ENCODE measurements at regions not wholly inside any gene's neighbourhood (a gene's known extent, or its start where the extent isn't known, plus 50 kb on each side); places are given as distances from the start of the nearest gene placed in this dataset.

- H3K9me3 ChIP-seq = no peaks in the 10 kb centered on the region
- no peaks in the 10 kb centered on the region for H3K36me3 ChIP-seq
- no peaks in the 10 kb centered on the region for H3K27me3 ChIP-seq
- no peak overlapping the region for H3K27ac ChIP-seq
- no peak for TF ChIP-seq CTCF (IDR thresholded peaks at IDR 0.05)
- intact Hi-C loops (cut with DNase I; ENCODE audit: low total_unique reads) = no loop called here
- H3K4me1 ChIP-seq = no peaks in the 10 kb centered on the region
- H3K4me3 ChIP-seq = no peak overlapping the region
- no peak for DNase-seq
Observed at GRCh38 chr4:148686449-148686848, 244.2 kb upstream of the NR3C2 start.

GRCh38 chr4:148684638-148685037 lies 242.4 kb upstream of the NR3C2 start:
- H3K4me1 ChIP-seq = no peaks in the 10 kb centered on the region
- H3K9me3 ChIP-seq = no peaks in the 10 kb centered on the region
- no peaks in the 10 kb centered on the region for H3K27me3 ChIP-seq
- H3K36me3 ChIP-seq = no peaks in the 10 kb centered on the region
- DNase-seq = no peak
- no peak overlapping the region for H3K27ac ChIP-seq
- intact Hi-C loops (cut with DNase I; ENCODE audit: low total_unique reads) = no loop called here
- no peak for TF ChIP-seq CTCF (IDR thresholded peaks at IDR 0.05)
- no peak overlapping the region for H3K4me3 ChIP-seq

GRCh38 chr4:148680884-148681283 lies 238.7 kb upstream of the NR3C2 start:
- Histone ChIP-seq H3K27me3 (no peaks in the 10 kb centered on the region), H3K4me3 (no peak overlapping the region), H3K4me1 (no peaks in the 10 kb centered on the region), H3K27ac (no peak overlapping the region), H3K36me3 (no peaks in the 10 kb centered on the region), H3K9me3 (no peaks in the 10 kb centered on the region)
- TF ChIP-seq CTCF (IDR thresholded peaks at IDR 0.05) = no peak
- DNase-seq = no peak
- intact Hi-C loops (cut with DNase I; ENCODE audit: low total_unique reads) = no loop called here

- no peak for DNase-seq
- Histone ChIP-seq H3K27ac (no peak overlapping the region), H3K4me1 (no peaks in the 10 kb centered on the region), H3K9me3 (no peaks in the 10 kb centered on the region), H3K4me3 (no peak overlapping the region), H3K27me3 (no peaks in the 10 kb centered on the region), H3K36me3 (no peaks in the 10 kb centered on the region)
- intact Hi-C loops (cut with DNase I; ENCODE audit: low total_unique reads) = no loop called here
- no peak for TF ChIP-seq CTCF (IDR thresholded peaks at IDR 0.05)
Observed at GRCh38 chr4:148676344-148676743, 234.1 kb upstream of the NR3C2 start.

GRCh38 chr4:148674876-148675275 lies 232.7 kb upstream of the NR3C2 start:
- Histone ChIP-seq H3K36me3 (no peaks in the 10 kb centered on the region), H3K4me3 (no peak overlapping the region), H3K27me3 (no peaks in the 10 kb centered on the region), H3K4me1 (no peaks in the 10 kb centered on the region), H3K9me3 (no peaks in the 10 kb centered on the region), H3K27ac (no peak overlapping the region)
- DNase-seq = no peak
- no peak for TF ChIP-seq CTCF (IDR thresholded peaks at IDR 0.05)
- intact Hi-C loops (cut with DNase I; ENCODE audit: low total_unique reads) = no loop called here

GRCh38 chr4:148664636-148665035 lies 222.4 kb upstream of the NR3C2 start:
- DNase-seq = no peak
- no peaks in the 10 kb centered on the region for H3K27me3 ChIP-seq
- H3K9me3 ChIP-seq = no peaks in the 10 kb centered on the region
- H3K4me3 ChIP-seq = no peak overlapping the region
- H3K36me3 ChIP-seq = no peaks in the 10 kb centered on the region
- no peaks in the 10 kb centered on the region for H3K4me1 ChIP-seq
- no peak for TF ChIP-seq CTCF (IDR thresholded peaks at IDR 0.05)
- intact Hi-C loops (cut with DNase I; ENCODE audit: low total_unique reads) = no loop called here
- H3K27ac ChIP-seq = no peak overlapping the region

Data from tibial artery (tissue), 4 donors.